ENCODE measurements at regions not wholly inside any gene's neighbourhood (a gene's known extent, or its start where the extent isn't known, plus 50 kb on each side); places are given as distances from the start of the nearest gene placed in this dataset.

DNA sequence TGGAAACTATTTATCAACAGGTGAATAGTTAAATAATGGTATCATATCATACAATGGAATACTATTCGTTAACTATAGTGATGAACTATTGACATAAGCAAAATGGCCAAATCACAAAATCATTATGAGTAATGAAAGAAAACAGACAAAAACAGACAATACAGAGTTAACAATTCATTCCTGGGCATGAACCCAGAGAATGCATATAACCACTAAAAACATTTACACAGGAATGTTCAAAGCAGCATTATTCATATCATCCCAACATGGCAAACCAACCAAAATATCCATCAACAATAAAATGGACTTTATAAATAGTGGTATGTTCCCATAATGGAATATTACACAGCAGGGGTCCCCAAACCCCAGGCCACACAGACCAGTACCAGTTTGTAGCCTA, 131.2 kb upstream of the CYP1B1 start:
- ATAC-seq (no peak), DNase-seq (ENCODE audit: low spot score) (no peak)

DNA sequence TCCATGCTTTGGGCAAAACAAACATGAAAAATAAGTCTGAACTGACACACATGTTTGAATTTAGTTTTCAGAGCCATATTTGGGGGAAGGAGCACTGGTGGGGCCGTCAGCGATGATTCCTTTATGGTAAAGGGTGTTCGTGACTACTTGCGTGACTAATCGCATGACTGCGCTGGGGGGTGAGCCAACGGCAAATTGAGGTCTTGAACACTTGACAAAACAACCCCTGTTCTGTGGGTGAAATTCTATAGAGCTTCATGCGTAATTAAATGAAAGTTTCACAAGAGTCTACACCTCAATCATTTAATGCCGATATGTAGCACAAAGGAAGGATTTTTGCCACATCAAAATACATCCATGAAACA, 127.5 kb upstream of the CYP1B1 start:
- no peak for DNase-seq (ENCODE audit: low spot score)
- no peak for ATAC-seq

DNA sequence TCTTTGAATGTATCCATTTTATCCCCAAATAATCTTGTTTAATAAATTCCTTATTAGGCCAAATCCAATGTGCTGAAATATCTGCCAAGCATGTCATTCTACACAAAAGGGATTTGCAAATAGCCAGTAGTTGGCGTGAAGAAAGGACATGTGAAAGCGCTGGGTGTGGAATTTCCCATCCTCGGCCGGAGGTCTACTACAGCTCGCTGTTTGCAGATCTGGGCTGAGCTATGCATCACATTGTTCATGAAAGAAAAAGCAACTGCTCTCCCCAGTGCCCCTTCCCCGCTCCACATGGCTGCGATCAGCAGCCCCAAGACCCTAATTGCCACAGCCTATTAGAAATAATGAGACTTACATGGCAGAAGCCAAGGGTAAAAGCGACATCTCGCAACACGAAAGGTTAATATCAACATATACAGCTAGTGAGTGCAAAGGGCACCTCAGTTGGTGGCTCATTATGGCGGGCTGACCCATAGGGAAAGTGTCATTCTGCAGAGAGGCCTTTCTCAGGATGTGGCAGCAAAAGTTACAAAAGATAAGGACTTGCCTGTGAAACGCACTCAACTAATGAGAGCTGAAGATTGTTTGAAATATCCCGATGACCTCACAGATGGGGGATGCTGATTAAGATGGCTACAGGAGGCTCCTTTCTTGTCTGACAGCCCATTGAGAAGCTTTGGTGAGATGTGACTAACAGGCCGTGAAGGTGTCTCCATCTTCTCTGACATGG, 126.9 kb upstream of the CYP1B1 start:
- ATAC-seq (no peak), DNase-seq (ENCODE audit: low spot score) (no peak)

DNA sequence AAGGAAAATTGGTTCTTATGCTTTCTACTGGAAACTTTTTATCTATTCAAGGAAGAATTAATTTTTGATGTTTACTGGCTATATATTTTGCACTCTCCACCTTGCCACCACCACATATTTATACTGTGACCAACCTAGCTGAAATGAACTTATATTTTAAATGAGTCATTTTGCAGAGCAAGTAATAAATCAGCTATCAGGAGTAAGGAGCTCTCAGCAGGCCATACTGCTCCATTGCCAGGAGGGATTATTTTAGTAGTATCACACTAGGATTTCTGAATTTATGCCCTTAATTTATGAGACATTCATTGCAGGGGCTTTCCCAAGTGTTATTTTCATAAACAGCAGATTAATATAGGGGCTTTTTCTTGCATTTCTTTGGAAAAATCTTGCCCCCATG, 125.8 kb upstream of the CYP1B1 start:
- DNase-seq (ENCODE audit: low spot score), result no peak
- no peak for ATAC-seq

DNA sequence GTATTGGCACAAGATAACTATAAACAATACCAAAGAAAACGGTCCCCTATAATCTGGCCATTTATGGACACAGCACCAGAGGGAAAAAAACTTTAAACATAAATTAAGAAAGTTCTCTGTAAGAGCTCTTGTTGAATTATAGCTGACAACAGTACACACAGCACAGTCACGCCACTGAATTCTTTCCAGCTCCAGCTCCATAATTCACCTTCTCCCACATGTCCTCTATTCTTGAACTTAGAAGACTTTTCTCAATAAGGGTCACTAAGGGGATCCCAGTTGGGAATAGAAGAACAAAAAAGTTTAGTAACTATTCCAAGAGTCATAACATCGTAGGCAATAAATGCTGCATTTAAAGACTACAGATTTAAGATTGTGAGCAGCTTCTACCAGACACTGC, 124.6 kb upstream of the CYP1B1 start:
- DNase-seq (ENCODE audit: low spot score) (no peak), ATAC-seq (no peak)

DNA sequence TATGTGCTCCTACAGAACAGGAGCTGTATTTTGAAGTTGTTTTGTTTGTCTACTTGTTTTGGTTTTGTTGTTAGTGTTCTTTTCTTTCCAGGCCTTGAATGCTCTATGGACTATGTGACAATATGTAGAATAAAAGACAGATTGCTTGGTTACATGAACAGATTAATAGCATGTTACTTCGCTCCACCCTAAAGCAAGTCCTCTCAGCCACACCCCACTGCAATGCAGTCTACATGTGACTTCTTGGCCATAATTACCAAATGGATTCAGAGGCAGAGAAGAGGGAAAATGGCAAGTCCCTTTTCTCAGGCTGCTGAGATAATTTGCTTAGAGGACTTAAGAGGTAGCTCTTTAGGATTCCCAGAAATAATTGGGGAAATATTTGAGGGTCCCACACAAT, 123.2 kb upstream of the CYP1B1 start:
- no peak for ATAC-seq

DNA sequence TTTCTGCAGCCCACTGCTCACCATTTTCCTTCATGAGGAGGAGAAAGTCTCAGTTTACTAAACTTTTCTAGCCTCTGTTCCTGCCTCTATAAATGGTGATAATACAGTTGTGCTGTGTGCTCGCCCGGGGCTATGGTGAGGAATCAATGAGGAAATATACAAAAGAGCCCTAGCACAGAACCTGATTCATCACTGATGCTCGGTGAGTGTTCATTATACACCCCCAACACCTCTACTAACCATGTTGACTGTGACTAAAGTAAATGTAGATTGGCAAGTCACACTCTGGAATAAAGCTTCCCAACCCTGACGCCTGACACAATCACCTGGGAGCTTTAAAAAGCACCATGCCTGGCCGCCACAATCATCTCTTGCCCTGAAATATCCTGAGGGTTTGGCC, 118.8 kb upstream of the CYP1B1 start:
- DNase-seq (ENCODE audit: low spot score) (no peak), ATAC-seq (no peak)

More for the DNA sequence above, 123.2 kb upstream of the CYP1B1 start:
- DNase-seq (ENCODE audit: low spot score), result no peak

DNA sequence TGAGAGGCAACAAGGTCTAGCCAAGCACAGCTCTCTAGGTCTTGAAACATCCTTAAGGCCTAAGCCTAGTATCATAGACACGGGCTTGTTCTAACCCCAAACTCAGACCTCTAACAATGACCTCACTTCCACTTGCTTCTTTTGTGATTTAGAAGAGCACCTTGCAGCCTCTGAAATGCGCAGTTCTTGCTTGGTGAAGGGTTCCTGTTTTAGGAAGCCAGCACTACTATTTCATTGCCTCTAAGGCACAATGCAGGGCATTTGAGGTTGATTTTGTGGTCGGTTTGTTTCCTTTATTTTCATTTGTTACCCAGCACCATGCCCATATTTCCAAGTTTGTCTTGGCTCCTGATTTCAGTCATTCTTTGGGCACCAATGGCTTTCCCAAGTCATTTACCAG, 117.0 kb upstream of the CYP1B1 start:
- DNase-seq (ENCODE audit: low spot score) (no peak), ATAC-seq (no peak)

DNA sequence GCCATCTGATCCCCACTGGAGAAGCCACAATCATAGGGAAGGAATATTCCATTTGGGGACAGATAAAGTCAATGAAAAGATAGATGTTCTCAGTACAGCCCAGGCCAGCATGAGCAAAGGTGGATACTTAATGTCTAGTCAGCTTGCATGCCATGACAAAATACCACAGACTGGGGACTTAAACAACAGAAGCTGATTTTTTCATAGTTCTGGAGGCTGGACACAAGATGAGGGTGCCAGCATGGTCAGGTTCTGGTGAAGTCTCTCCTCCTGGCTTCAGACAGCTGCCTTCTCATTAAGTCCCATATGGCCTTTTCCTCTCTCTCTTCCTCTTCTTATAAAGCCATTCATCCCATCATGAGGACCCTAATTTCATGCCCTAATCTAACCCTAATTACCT, 116.1 kb upstream of the CYP1B1 start:
- ATAC-seq (no peak), DNase-seq (ENCODE audit: low spot score) (no peak)

DNA sequence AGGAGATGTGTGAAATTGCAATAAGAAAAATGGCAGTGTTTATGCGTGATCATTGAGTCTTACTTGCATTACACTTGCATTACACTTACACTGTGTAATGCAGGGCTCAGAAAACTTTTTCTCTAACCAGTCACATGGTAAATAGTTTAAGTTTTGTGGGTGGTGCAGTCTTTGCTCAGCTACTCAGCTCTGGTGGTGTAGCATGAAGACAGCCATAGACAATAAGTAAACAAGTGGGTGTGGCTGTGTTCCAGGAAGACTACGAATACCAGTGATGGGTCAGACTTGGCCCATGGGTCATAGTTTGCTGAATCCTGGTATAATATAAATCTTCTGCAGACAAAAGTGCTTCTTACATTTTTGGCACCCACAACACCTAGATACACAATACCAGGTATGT, 115.6 kb upstream of the CYP1B1 start:
- no peak for DNase-seq (ENCODE audit: low spot score)
- ATAC-seq, result no peak

DNA sequence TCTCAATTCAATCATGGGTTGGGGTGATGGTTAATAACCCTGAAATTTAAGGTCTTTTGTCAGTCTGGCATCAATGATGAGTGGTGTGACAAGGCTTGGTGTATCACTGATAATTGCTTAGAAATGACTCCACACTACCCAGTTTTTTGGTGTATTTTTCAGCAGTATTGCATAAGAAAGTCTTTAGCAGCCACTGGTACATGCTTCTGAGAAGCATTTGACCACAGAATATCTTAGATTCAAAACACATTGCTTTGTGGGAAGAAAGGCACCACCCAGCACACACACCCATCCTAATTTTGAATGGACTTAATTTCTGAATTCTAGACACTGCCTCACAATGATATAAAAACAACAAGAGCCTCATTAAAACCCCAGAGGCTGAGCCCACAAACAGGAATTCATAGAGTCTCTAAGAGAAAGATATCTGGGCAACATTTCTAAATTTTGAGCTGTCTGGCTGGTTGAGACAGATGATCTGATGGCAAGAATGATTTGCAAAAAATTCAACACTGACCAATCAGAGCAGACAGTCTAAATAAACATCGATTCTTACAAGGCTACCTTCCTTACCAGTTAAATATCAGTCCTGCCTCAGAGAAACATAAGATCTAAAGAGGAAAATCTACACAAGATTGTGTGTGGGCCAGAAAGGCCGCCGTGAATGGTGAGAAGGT, 114.7 kb upstream of the CYP1B1 start:
- ATAC-seq (no peak), DNase-seq (ENCODE audit: low spot score) (no peak)

DNA sequence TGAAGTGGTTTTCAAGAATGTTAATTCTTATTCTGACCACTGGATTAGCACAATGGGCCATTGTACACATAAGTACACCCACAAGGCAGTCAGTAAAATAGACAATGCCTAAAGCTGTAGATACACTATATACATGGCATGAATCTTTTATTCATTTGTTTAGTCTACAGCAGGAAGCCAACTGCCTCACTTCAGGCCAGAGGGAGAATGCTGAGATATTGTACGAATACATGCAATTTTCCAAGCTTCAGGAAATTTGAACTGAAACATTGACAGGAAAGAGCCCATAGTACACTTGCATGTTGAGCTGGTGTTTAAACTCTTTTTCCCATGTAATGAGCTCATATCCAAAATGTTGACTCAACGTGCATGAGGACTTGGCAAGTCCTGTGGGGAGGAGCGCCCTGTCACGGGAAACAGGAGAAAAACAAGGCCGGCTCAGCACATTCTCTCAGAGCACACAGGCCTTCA, 111.6 kb upstream of the CYP1B1 start:
- peak; percentile 78 for DNase-seq (ENCODE audit: low spot score)
- peak; percentile 98 for ATAC-seq

DNA sequence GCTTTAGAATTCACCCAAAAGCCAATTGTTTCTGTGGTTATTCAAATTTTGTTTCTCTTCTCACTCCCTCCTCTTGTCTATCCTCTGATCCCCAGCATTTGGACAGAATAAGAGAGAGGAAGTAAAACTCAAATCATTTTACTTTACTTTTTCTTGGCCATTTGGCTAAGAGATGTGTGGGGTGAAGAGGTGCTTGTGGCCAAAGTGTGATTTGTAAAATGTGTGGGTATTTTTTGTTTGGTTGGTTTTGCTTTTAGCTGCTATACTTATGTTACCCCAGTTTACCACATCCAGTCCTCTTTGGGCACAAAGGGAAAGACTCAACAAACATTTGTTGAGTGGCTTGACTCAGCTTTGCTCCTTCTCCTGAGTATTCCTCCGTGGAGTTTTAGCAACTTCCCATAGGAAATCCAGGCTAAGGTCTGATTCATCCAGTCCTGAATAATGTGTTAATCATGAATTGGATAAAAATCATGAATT, 109.1 kb upstream of the CYP1B1 start:
- DNase-seq (ENCODE audit: low spot score) (no peak), ATAC-seq (no peak)

DNA sequence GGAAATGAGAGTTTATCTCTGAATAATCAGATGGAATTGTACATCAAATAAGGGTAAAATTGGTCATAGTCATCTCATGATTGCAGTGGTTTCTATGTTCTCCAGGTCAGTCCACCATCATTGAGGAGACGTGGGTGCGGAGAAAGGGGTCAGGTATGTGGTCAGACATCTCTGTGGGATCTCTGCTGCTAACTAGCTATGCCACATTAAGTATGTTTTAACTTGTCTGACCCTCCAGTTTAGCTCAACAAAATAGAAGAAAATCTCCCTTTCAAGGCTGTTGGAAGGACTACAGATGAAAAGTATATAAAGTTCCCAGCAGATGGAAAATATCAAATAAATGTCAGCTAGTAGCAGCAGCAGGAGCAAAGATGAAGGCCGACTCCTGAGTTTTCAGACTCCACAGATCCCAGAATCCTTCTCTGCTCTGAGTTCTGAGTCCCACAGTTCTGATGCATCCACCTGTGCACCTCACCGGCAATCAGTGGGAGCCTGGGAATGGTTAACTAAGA, 106.6 kb upstream of the CYP1B1 start:
- no peak for DNase-seq (ENCODE audit: low spot score)
- no peak for ATAC-seq

DNA sequence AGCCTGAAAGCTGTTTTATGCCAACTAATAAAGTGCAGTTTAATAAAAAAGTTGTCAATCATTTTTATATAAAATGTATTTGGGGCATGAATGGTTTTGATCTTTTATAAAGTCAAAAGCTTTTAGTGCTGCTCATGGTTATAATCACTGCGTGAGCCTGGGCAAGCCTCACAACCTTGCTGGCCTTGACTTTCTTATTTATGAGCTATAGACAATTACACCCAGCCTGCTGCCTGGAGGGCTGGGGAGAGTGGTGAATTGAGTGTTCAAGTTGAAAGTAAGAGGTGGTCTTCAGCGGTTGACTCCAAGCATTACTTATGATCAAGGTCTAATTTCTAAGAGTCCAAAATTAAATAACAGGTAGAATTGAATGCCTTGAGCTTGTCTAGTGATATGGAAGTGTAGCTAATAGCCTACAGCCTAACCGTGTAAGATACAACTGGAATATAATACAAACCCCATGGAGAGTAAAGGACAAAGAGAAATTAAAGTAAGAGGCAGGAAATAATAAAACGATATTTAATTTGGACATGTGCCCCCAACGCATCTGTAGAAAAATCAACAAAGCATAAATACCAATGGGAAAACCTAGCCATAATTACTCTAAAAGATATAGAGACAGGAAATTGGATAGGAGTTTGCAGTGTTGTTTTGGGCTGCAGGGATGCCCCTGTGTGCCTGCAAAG, 106.0 kb upstream of the CYP1B1 start:
- no peak for DNase-seq (ENCODE audit: low spot score)
- ATAC-seq, result no peak

DNA sequence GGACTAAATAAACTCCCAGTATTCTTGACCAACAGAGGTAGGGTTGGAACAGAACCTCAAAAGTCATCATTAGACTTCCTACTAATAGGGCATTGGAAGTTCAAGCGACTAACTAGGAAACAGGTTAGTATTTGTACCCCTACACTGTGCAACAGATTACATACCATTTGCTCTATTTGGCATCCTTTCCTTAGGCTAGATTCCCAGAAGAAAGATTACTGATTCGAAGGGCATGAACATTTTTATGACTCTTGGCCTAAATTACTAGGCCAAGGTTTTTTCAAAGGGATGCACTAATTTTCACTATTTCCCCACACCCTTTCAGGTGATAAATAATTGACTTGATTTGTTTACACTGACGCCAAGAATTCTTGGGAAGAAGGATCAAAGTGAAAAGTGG, 104.8 kb upstream of the CYP1B1 start:
- DNase-seq (ENCODE audit: low spot score), result no peak
- ATAC-seq, result no peak

DNA sequence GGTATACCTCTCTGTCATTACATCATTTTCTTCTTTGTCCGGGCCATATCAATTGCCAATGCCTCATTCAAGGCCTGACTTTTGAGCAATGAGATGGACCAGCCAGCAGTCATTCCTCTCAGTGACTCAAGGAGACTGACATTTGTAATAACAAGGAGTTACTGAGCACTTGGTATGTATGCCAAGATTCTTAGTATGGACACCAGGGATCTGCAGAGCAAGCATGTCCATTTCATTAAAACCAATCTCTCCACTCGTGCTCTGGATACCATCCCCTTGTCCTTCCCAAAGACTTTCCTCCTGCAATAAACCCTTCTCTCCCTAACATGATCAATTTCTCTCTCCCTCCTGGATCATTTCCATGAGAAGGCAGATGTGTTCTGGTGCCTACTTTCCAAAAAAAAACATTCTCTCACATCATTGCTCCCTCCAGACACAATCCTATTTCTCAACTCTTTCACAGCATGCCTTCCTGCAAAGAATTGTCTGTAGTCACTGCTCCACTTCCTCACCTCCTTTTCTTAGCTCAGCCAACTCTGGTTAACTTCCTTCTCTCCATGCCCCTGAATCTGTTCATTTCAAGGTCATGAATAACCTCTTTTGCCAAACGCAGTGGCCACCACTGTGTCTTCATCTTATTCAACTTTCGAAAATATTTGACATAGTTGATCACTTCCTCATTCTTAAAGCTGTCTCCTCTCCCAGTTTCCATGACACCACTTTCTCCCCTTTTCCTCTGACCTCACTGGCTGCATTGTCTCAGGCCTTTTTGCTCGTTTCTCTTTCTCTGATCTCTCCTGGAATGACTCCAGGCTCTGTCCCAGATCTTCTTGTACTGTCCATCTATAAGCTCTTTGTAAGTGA, 102.8 kb upstream of the CYP1B1 start:
- ATAC-seq (peak; percentile 7), DNase-seq (ENCODE audit: low spot score) (no peak)

DNA sequence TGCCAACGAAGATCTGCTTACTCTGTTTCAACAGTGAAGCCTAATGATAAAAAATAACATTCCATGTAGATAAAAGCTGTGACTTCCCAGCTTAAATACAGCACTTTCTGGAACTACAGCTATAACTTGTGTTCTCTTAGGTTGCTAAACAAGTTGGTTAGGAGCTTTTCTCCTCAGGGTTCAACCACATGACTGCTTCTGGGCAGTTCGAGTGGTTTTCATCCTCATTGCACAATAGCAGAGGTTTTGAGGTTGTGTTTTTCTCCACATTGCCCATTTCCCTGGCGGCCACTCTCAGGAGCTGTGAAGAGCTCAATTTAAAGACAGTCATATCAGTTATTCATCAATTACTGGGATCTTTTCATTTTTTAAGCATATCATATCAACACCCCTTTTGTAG, 102.2 kb upstream of the CYP1B1 start:
- peak; percentile 74 for ATAC-seq
- DNase-seq (ENCODE audit: low spot score), result peak; percentile 75

DNA sequence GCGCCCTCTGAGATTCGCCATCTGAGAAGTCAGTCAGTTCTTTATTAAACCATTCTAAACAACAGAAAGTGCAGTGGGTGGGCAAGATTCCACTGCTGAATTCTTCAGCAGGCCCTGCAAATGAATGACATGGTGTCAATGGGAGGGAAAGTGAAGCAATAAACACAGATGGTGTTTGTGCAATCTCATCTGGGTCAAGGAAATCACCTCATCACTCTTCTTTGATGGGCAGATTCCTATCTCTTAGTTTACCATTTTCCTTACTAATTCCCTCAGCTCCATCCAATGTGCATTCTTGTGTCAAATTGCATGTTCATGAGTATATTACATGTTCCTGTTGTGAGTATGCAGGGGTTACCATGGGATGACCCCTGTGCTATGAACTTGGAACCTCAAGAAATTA, 100.7 kb upstream of the CYP1B1 start:
- DNase-seq (ENCODE audit: low spot score) (no peak), ATAC-seq (peak; percentile 5)

DNA sequence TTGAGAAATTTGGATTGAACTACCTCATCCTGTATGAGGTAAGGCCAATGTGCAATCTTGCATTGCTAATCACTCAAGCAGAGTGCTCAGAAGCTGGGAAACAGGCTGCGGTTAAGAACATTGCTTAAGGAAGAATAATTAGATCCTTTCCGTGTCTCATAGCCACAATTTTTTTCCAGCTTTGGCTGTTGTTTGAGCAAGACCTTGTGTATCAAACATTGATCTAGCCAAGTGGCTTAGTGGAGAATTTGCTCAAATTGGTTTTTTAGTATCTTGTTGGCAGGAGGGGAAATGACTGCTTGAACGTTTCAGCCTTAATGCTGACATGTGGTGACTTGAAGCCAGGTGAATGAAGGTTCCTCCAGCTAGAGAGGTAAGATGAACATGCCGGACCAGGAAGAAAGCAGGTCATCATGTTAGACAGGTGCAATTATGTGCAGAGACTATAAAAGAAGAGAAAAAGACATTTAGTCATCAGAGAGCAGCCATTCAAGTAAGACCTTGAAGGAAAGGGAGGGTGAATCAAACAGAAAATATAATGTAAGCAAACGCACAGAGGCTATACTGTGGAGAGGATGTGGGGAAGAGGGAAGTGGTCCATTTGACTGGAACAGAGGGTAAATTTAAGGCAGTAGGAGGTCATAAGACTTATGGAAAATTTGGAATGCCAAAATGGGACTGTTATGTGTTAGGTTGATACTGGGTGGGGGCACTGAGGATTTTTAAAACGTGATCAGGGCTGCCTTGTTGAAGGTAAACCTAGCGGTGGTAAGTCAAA, 98.9 kb upstream of the CYP1B1 start:
- peak; percentile 22 for ATAC-seq
- no peak for DNase-seq (ENCODE audit: low spot score)
